ENCODE measurements at regions not wholly inside any gene's neighbourhood (a gene's known extent, or its start where the extent isn't known, plus 50 kb on each side); places are given as distances from the start of the nearest gene placed in this dataset.
A peak's percentile ranks its signal among the peaks of the same experiment; 100 is the strongest.
"Not testable (repeated sequence)": the region's sequence is repeated elsewhere in the genome, so short reads cannot be mapped to it uniquely, and the experiment has no call there.

DNA sequence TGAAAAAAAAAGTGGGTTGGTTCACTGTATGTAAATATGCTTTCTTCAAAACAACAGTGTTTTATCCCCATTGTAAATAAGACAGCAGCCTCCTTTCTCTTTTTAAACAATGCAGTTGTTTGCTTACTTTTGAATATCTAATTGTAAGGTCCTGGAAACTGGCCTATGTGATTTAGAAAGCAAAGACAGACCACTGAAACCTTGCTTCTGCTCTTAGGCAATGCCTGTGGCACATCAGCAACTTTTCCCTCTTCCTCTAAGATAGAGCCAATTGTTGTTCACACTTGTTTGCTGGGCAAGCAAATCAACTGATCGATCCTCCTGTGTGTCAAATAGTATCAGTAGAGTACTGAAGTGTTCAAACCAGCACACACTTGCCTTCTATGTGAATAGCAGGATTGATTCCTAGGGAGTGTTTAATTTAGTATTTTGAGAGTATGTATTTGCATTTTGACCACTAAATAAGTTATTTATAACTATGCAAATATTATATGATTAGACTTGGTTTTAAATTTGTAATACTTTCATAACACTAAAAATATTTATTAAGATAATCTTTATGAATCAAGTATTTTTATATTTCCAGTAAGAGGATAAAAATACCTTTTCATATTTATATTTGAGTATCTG lies 55.4 kb upstream of the GRPR start:
- Mint-ChIP-seq H3K4me1 (no peaks in the 10 kb centered on the region), H3K9me3 (no peaks in the 10 kb centered on the region), H3K4me3 (no peak overlapping the region), H3K27me3 (no peaks in the 10 kb centered on the region), H3K36me3 (ENCODE audit: low read depth) (no peaks in the 10 kb centered on the region), H3K27ac (no peak overlapping the region)
- ATAC-seq (replicated peaks): no peak

- H3K27me3 Mint-ChIP-seq: peaks cover under 1% of the 10 kb centered on the region
- ATAC-seq (replicated peaks): no peak
- H3K27ac Mint-ChIP-seq: no peak overlapping the region
- no peaks in the 10 kb centered on the region for H3K4me1 Mint-ChIP-seq
- H3K9me3 Mint-ChIP-seq: no peaks in the 10 kb centered on the region
- no peaks in the 10 kb centered on the region for H3K36me3 Mint-ChIP-seq (ENCODE audit: low read depth)
- no peak overlapping the region for H3K4me3 Mint-ChIP-seq
Observed at GRCh38 chrX:16063921-16064320, 59.4 kb upstream of the GRPR start.

- no peaks in the 10 kb centered on the region for H3K36me3 Mint-ChIP-seq (ENCODE audit: low read depth)
- no peak for ATAC-seq (replicated peaks)
- no peaks in the 10 kb centered on the region for H3K9me3 Mint-ChIP-seq
- H3K27me3 Mint-ChIP-seq: peaks cover 4% of the 10 kb centered on the region
- no peak overlapping the region for H3K27ac Mint-ChIP-seq
- no peaks in the 10 kb centered on the region for H3K4me1 Mint-ChIP-seq
- H3K4me3 Mint-ChIP-seq: no peak overlapping the region
Observed at GRCh38 chrX:16063141-16063540, 60.2 kb upstream of the GRPR start.

GRCh38 chrX:16061296-16061695 lies 62.1 kb upstream of the GRPR start:
- peaks cover 4% of the 10 kb centered on the region for H3K27me3 Mint-ChIP-seq
- ATAC-seq (replicated peaks): no peak
- no peaks in the 10 kb centered on the region for H3K9me3 Mint-ChIP-seq
- H3K36me3 Mint-ChIP-seq (ENCODE audit: low read depth): no peaks in the 10 kb centered on the region
- H3K4me3 Mint-ChIP-seq: no peak overlapping the region
- H3K4me1 Mint-ChIP-seq: no peaks in the 10 kb centered on the region
- no peak overlapping the region for H3K27ac Mint-ChIP-seq

DNA sequence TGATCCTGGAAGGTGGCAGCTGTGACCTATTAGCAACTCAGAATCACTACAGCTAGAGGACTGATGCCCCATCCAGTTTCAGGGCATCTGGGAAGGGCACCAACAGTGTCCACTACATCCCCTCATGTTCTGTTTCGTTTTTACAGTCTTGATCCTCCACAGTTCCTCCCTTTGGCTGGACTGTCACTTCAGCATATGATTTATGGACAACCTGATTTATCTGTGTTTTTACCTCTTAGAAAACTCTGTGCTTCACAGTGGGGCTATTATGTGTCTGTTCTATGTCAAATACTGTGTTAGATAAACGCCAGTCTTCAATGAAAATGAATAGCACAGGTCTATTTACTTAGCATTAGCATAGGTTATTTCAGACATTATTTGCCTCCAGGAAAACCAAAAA lies 63.1 kb upstream of the GRPR start:
- ATAC-seq (replicated peaks): no peak
- no peaks in the 10 kb centered on the region for H3K36me3 Mint-ChIP-seq (ENCODE audit: low read depth)
- no peaks in the 10 kb centered on the region for H3K9me3 Mint-ChIP-seq
- H3K27me3 Mint-ChIP-seq: peaks cover 4% of the 10 kb centered on the region
- no peak overlapping the region for H3K27ac Mint-ChIP-seq
- no peak overlapping the region for H3K4me3 Mint-ChIP-seq
- no peaks in the 10 kb centered on the region for H3K4me1 Mint-ChIP-seq

GRCh38 chrX:16049126-16049525 lies 74.2 kb upstream of the GRPR start:
- H3K27ac Mint-ChIP-seq; H3K9me3 Mint-ChIP-seq; H3K4me1 Mint-ChIP-seq; ATAC-seq (replicated peaks); H3K27me3 Mint-ChIP-seq; H3K4me3 Mint-ChIP-seq; H3K36me3 Mint-ChIP-seq (ENCODE audit: low read depth): not testable (repeated sequence)

DNA sequence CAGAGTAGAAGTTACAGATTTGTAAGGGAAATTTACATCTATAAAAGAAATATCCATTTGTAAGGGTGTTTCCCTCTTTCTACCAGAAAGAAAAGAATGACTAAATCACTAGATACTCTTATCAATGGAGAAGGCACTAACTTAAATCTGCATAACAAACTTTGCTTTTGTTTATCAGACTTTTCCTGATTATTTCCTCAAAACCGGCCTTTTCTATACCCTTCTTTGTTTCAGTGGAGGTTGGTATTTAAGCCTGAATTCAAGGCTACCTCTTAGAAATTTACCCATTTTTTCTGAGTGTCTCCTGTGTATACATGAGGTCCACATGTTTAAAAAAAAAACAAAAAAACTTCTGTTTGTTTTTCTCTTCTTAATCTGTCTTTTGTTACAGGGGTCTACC lies 80.4 kb upstream of the GRPR start:
- Mint-ChIP-seq H3K4me3 (no peak overlapping the region), H3K4me1 (no peaks in the 10 kb centered on the region), H3K27me3 (no peaks in the 10 kb centered on the region), H3K9me3 (no peaks in the 10 kb centered on the region), H3K27ac (no peak overlapping the region), H3K36me3 (ENCODE audit: low read depth) (no peaks in the 10 kb centered on the region)
- ATAC-seq (replicated peaks): no peak

DNA sequence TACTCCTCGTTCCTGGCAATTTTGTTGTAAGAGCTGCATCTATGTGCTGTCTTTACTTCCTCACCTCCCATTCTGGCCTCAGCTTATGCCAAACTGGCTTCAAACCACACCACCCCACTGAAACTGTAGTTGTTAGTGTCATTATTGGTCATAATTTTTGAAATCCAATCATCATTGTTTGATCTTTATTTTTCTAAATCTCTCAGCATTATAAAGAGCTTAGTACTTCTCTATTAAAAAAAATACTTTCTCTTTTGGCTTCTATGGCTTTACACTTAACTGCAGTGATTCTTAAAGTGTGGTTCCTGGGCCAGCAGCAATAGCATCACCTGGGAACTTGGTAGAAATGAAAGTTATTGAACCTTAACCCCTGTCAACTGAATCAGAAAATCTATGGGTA lies 83.5 kb upstream of the GRPR start:
- no peak for ATAC-seq (replicated peaks)
- peaks cover 4% of the 10 kb centered on the region for H3K9me3 Mint-ChIP-seq
- no peaks in the 10 kb centered on the region for H3K36me3 Mint-ChIP-seq (ENCODE audit: low read depth)
- H3K27me3 Mint-ChIP-seq: peaks cover 3% of the 10 kb centered on the region
- no peak overlapping the region for H3K27ac Mint-ChIP-seq
- H3K4me3 Mint-ChIP-seq: no peak overlapping the region
- no peaks in the 10 kb centered on the region for H3K4me1 Mint-ChIP-seq

GRCh38 chrX:16039363-16039762 lies 84.0 kb upstream of the GRPR start:
- no peak overlapping the region for H3K27ac Mint-ChIP-seq
- no peaks in the 10 kb centered on the region for H3K4me1 Mint-ChIP-seq
- H3K27me3 Mint-ChIP-seq: peaks cover 3% of the 10 kb centered on the region
- H3K36me3 Mint-ChIP-seq (ENCODE audit: low read depth): no peaks in the 10 kb centered on the region
- H3K9me3 Mint-ChIP-seq: peaks cover 4% of the 10 kb centered on the region
- no peak overlapping the region for H3K4me3 Mint-ChIP-seq
- no peak for ATAC-seq (replicated peaks)

DNA sequence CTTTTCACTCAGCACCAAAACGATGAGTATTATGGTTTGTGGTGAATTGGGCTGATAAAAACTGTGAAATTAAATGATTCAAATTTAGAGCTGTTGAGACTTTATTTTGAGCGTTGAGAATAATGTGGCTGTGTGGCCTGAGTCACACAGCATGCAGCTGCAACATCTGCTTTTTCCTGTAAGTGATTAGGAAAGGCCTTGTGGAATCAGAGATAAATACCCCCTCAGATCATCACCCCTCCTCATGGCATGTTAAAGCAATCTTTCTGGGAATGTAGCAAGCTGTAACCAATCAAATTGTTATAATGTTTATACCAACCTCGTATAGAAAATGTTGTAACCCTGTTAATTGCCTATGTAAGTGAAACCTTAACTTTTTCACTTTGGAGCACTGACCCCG lies 90.0 kb upstream of the GRPR start:
- ATAC-seq (replicated peaks): no peak

DNA sequence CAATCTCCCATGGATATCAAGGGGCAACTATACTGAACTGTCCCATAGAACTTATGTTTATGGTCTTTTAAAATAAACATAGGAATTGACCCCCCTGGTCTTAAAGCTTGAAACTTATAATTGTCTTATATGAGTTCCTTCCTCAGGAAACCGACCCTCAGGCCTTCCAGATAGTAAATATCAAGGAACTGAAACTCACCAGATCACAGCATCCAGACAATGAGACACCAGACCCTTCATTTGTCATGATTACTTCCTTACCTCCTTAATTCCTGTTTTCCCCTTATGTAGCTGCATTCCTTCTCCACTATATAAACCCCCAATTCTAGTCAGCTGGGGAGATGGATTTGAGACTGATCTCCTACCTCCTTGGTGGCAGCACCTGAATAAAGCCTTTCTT lies 94.8 kb upstream of the GRPR start:
- no peaks in the 10 kb centered on the region for H3K4me1 Mint-ChIP-seq
- no peak overlapping the region for H3K27ac Mint-ChIP-seq
- ATAC-seq (replicated peaks): no peak
- H3K27me3 Mint-ChIP-seq: peaks cover 3% of the 10 kb centered on the region
- no peaks in the 10 kb centered on the region for H3K9me3 Mint-ChIP-seq
- H3K4me3 Mint-ChIP-seq: no peak overlapping the region
- no peaks in the 10 kb centered on the region for H3K36me3 Mint-ChIP-seq (ENCODE audit: low read depth)

More for the DNA sequence above, 90.0 kb upstream of the GRPR start:
- peaks cover 4% of the 10 kb centered on the region for H3K9me3 Mint-ChIP-seq
- no peaks in the 10 kb centered on the region for H3K36me3 Mint-ChIP-seq (ENCODE audit: low read depth)
- H3K4me1 Mint-ChIP-seq: no peaks in the 10 kb centered on the region
- H3K4me3 Mint-ChIP-seq: no peak overlapping the region
- peaks cover 6% of the 10 kb centered on the region for H3K27me3 Mint-ChIP-seq
- H3K27ac Mint-ChIP-seq: no peak overlapping the region

DNA sequence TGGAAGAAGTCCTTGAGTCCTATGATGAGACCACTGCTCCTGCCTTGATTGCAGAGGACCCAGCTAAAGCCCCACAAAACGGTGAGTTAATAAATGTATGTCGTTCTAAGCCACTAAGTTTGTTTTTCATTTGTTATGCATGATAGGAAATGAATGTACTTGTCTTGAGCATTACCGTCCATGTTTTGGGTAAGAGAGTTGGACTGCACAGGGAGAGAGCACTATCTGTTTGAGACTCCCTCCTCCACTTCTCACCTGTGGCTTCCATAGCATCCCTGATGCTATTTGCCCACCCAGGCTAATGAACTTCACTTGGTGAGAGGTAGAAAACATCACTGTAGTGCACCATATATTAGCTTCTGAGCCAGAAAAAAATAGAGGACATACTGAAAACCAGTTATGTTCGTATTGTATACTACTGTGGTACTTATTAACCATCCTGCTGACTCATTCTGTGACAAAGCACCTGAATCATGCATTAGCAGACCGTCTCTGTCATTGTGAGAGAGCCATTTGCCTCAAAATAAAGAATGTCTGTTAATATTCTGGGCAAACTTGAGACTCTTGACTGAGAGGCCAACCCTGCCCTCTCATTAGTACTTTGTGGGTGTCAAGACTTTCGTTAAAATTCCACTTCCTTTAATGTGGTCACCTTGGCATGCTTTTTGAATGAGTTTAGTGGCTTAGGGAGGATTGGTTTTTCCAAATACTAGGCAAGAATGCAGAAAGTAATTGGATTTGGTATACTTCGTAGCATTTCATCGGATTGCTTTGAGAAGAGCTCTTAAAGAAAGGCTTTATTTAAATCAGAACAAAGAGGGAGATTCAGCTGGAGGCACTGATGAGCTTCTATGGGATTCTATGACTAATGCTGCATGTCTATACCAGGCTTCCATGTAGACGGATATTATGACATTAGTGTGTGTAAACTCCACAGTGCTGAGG lies 99.3 kb upstream of the GRPR start:
- no peak overlapping the region for H3K27ac Mint-ChIP-seq
- H3K27me3 Mint-ChIP-seq: peaks cover 9% of the 10 kb centered on the region
- H3K36me3 Mint-ChIP-seq (ENCODE audit: low read depth): no peaks in the 10 kb centered on the region
- H3K9me3 Mint-ChIP-seq: no peaks in the 10 kb centered on the region
- peak; percentile 87 for ATAC-seq (replicated peaks)
- H3K4me1 Mint-ChIP-seq: no peaks in the 10 kb centered on the region
- no peak overlapping the region for H3K4me3 Mint-ChIP-seq

- ATAC-seq (replicated peaks): peak; percentile 39
- H3K27me3 Mint-ChIP-seq: peaks cover 9% of the 10 kb centered on the region
- no peaks in the 10 kb centered on the region for H3K9me3 Mint-ChIP-seq
- H3K4me1 Mint-ChIP-seq: no peaks in the 10 kb centered on the region
- no peak overlapping the region for H3K4me3 Mint-ChIP-seq
- H3K27ac Mint-ChIP-seq: no peak overlapping the region
- no peaks in the 10 kb centered on the region for H3K36me3 Mint-ChIP-seq (ENCODE audit: low read depth)
Observed at GRCh38 chrX:16022580-16023200, 100.7 kb upstream of the GRPR start.

DNA sequence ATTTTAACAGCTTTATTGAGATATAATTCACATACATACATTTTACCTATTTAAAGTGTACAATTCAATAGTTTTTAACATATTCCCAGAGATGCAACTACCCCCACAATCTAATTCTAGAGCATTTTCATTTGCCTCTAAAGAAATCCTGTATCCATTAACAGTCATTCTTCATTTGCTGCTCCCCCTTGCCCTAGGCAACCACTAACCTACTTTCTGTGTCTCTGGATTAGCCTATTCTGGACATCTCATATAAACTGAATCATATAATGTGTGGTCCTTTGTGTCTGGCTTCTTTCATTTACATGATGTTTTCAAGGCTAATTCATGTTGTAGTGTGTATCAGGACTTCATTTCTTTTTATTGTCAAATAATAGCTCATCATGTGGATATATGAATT lies 105.1 kb upstream of the GRPR start:
- no peaks in the 10 kb centered on the region for H3K4me1 Mint-ChIP-seq
- peaks cover 9% of the 10 kb centered on the region for H3K27me3 Mint-ChIP-seq
- no peak overlapping the region for H3K27ac Mint-ChIP-seq
- H3K4me3 Mint-ChIP-seq: no peak overlapping the region
- no peaks in the 10 kb centered on the region for H3K9me3 Mint-ChIP-seq
- no peaks in the 10 kb centered on the region for H3K36me3 Mint-ChIP-seq (ENCODE audit: low read depth)
- no peak for ATAC-seq (replicated peaks)

DNA sequence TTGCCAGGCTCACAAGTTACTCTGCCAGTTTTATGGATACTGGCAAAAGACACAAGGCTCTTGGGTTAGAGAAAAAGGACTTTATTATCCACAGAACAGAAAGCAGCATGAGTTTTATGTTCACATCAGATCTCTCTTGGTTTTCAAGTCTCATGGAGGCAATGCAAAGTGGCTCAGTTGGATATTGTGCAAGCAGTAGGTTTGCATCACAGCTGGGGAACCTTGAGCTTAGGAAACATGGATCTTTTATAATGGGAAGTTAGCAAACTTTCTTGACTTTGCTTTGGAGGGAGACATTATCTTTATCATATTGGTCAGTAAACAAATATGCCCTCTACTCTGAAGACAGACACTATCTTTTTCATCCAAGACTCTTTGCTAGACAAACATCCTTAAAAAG lies 109.2 kb upstream of the GRPR start:
- H3K9me3 Mint-ChIP-seq: no peaks in the 10 kb centered on the region

More for the DNA sequence above, 109.2 kb upstream of the GRPR start:
- ATAC-seq (replicated peaks): no peak
- no peak overlapping the region for H3K4me3 Mint-ChIP-seq
- H3K4me1 Mint-ChIP-seq: no peaks in the 10 kb centered on the region
- H3K27me3 Mint-ChIP-seq: no peaks in the 10 kb centered on the region
- no peak overlapping the region for H3K27ac Mint-ChIP-seq
- no peaks in the 10 kb centered on the region for H3K36me3 Mint-ChIP-seq (ENCODE audit: low read depth)

All from activated T-helper 17 cell treated with anti-CD3 and anti-CD28 coated beads, Interleukin-2, amount 50 U/mL, for 72 hours (primary cell).